ENCODE measurements at regions not wholly inside any gene's neighbourhood (a gene's known extent, or its start where the extent isn't known, plus 50 kb on each side); places are given as distances from the start of the nearest gene placed in this dataset.
A peak's percentile ranks its signal among the peaks of the same experiment; 100 is the strongest.

- Histone ChIP-seq H3K36me3 (no peaks in the 10 kb centered on the region), H3K4me3 (no peak overlapping the region), H3K9me3 (no peaks in the 10 kb centered on the region), H3K27ac (no peak overlapping the region), H3K27me3 (peaks cover 0 to 45% of the 10 kb centered on the region in 2 donors), H3K4me1 (no peaks in the 10 kb centered on the region)
- no peak for DNase-seq
- TF ChIP-seq, protein P1, sequence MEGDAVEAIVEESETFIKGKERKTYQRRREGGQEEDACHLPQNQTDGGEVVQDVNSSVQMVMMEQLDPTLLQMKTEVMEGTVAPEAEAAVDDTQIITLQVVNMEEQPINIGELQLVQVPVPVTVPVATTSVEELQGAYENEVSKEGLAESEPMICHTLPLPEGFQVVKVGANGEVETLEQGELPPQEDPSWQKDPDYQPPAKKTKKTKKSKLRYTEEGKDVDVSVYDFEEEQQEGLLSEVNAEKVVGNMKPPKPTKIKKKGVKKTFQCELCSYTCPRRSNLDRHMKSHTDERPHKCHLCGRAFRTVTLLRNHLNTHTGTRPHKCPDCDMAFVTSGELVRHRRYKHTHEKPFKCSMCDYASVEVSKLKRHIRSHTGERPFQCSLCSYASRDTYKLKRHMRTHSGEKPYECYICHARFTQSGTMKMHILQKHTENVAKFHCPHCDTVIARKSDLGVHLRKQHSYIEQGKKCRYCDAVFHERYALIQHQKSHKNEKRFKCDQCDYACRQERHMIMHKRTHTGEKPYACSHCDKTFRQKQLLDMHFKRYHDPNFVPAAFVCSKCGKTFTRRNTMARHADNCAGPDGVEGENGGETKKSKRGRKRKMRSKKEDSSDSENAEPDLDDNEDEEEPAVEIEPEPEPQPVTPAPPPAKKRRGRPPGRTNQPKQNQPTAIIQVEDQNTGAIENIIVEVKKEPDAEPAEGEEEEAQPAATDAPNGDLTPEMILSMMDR (IDR thresholded peaks at IDR 0.05): no peak
- intact Hi-C loops (cut with DNase I; ENCODE audit: low total_unique reads): no loop called here
Observed at GRCh38 chr1:29962831-29963247, 726.5 kb downstream of the PTPRU start.

DNA sequence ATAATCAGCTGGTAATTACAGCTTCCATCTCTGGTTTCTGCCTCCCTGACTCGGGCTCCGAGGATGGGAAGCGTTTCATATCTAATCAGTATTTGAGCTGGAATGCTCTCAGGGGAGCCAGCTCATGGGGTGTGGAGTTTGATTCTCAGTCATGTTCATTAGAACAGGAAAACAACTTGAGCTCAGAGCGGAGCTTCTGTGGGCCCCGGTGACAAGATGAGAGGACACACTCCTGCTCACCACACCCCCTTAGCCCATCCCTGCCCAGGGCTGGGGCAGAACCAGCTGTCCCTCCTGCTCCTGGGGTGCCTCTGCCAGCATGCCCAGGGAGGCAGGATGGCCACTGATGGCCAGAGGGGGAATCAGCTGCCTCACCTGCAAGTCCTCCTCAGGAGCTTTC, 726.0 kb downstream of the PTPRU start:
- Histone ChIP-seq H3K27ac (no peak overlapping the region), H3K9me3 (no peaks in the 10 kb centered on the region), H3K4me1 (no peaks in the 10 kb centered on the region), H3K4me3 (no peak overlapping the region), H3K27me3 (peaks cover 0 to 45% of the 10 kb centered on the region in 2 donors), H3K36me3 (no peaks in the 10 kb centered on the region)
- intact Hi-C loops (cut with DNase I; ENCODE audit: low total_unique reads): no loop called here
- DNase-seq: peak in 1 of 2 donors; percentile 34
- TF ChIP-seq, protein P1 (IDR thresholded peaks at IDR 0.05): no peak

DNA sequence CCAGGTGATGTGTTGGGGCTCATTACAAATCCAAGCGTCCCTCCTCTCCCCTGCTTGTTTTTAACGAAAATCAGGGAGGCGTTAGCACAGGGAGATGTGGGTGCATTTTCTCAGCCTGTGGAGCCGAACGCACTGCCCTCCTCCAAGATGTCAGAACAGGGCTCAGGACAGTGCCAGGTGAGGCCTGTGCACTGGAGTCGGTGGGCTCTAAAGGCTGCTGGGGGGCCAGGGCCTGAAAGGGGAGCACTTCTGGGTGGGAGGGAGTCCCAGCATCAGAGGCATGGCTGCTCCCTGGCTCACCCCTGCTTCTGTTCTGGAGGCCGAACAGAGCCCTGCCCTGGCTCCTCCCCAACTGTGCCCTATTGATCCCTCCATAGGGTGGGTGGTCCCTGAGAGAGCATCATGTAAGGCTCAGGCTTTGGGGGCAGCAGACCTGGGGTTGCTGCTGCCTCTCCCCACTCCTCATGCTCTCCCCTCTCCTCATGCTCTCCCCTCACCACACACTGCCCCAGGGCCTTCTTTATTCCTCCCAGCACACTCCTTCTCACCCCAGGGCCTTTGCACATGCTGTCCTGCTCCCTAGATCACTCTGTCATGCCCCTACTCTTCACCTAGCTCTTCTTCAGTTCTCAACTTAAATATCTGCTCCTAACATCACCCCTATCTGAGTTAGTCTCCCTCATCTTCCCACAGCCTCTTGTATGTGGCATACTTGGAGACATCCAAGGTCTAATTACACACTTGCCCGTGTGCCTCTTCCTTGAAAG, 725.2 kb downstream of the PTPRU start:
- Histone ChIP-seq H3K27me3 (peaks cover 0 to 45% of the 10 kb centered on the region in 2 donors), H3K4me1 (no peaks in the 10 kb centered on the region), H3K4me3 (no peak overlapping the region), H3K27ac (no peak overlapping the region), H3K36me3 (no peaks in the 10 kb centered on the region), H3K9me3 (no peaks in the 10 kb centered on the region)
- DNase-seq: peak in 1 of 2 donors; percentile 9
- TF ChIP-seq, protein P1 (IDR thresholded peaks at IDR 0.05): no peak
- intact Hi-C loops (cut with DNase I; ENCODE audit: low total_unique reads): no loop called here

- DNase-seq: peak in 1 of 2 donors; percentile 39
- no peak overlapping the region for H3K4me3 ChIP-seq
- no peaks in the 10 kb centered on the region for H3K4me1 ChIP-seq
- no peak overlapping the region for H3K27ac ChIP-seq
- H3K9me3 ChIP-seq: no peaks in the 10 kb centered on the region
- TF ChIP-seq, protein P1 (IDR thresholded peaks at IDR 0.05): no peak
- intact Hi-C loops (cut with DNase I; ENCODE audit: low total_unique reads): no loop called here
- H3K36me3 ChIP-seq: no peaks in the 10 kb centered on the region
- H3K27me3 ChIP-seq: peaks cover 0 to 45% of the 10 kb centered on the region in 2 donors
Observed at GRCh38 chr1:29960876-29961275, 724.6 kb downstream of the PTPRU start.

GRCh38 chr1:29960156-29960755, 723.9 kb downstream of the PTPRU start:
- Histone ChIP-seq H3K36me3 (no peaks in the 10 kb centered on the region), H3K9me3 (no peaks in the 10 kb centered on the region), H3K4me1 (no peaks in the 10 kb centered on the region), H3K27ac (no peak overlapping the region), H3K4me3 (no peak overlapping the region), H3K27me3 (peaks cover 0 to 41% of the 10 kb centered on the region in 2 donors)
- intact Hi-C loops (cut with DNase I; ENCODE audit: low total_unique reads): no loop called here
- DNase-seq: peak in 1 of 2 donors; percentile 45
- TF ChIP-seq, protein P1 (IDR thresholded peaks at IDR 0.05): no peak

Measured in tibial artery (tissue), 4 donors.